T1000 (cell line): ENCODE measurements at regions not wholly inside any gene's neighbourhood (a gene's known extent, or its start where the extent isn't known, plus 50 kb on each side); places are given as distances from the start of the nearest gene placed in this dataset.

Experiments
- DNase-seq: peaks from one replicate; lab custom pipeline; 2025; ENCODE audit warnings: mixed read lengths; lab: John Stamatoyannopoulos, UW

- DNase-seq, result no peak
Observed at GRCh38 chr13:59119475-59119874, 1044.3 kb downstream of the DIAPH3 start.

DNA sequence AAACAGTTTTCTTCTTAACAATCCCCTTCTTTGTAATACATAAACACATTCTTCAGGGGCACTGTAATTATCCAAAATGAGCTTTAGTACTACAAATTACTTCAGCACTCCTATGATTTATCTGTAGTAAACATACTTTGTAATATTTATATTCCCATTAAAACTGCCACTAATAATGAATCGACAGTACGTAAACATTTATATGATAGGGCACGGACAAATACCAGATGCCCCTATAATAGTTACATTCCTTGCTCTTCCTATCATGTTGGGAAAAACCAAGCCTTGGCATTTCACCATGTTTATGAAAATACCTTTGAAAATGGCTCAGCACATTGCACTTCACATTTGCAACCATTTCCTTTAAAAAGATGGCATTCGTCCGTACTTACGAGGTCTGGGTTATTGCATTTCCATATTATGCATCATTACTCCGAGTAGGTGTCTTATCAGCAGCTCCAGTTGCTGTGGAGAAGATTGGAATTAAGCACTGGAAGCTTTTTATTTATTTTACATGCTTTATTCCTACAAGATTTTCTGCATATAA lies 1043.4 kb downstream of the DIAPH3 start:
- no peak for DNase-seq

DNA sequence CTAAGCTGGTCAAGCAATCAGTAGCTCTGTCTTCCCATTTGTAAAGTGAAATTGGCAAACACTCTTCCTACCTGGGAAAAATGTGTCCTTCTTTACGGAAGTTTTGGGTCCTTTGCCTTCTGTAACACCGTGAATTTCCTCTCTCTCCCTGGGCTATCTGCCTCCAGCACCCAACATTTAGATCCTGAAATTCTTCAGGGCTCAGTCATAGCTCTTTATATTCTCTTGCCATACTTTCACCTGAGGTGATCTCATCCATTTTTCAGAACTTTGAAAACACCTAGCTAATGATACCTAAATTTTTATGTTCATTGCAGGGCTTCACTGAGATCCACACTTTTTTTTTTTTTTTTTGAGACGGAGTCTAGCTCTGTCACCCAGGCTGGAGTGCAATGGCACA lies 1042.2 kb downstream of the DIAPH3 start:
- no peak for DNase-seq

GRCh38 chr13:59126474-59126873 lies 1037.3 kb downstream of the DIAPH3 start:
- no peak for DNase-seq

DNA sequence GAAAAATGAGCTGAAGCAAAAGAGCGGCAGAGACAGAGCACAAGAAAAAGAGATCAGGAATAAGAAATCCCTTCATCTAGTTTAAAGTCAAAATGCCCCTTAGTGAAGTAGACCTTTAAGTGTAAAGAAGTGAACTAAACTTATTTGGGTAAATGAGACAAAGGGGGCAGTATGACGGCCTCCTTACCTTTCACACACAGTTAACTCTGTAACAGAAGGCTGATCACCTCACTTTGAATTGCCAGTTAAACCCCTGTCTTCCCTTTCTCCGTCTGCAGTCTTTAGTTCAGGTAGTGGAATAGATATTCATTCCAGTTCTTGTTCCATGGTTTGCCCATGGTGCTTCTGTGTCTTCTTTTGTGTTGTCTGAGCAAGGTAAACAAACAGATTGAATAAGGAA lies 1029.8 kb downstream of the DIAPH3 start:
- no peak for DNase-seq

GRCh38 chr13:59144700-59145099 lies 1019.0 kb downstream of the DIAPH3 start:
- no peak for DNase-seq

DNA sequence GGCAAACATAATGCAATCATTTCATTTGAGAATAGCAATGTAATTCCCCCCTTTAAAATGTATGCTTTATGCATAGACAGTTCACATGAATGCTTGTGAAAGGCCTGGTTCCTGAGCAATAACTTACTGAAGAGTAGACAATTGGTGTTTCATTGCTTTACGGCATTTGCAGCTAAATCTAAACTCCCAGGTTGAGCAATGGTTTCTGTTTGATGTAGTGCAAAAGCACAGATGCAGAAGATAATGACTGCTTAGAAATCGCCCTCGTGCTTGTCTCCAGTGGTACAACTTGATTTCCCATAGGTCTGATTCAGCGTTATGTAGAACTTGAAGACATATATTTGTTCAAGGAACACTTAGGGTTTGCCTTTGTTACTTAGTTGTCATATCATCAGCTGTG lies 1018.3 kb downstream of the DIAPH3 start:
- no peak for DNase-seq

DNA sequence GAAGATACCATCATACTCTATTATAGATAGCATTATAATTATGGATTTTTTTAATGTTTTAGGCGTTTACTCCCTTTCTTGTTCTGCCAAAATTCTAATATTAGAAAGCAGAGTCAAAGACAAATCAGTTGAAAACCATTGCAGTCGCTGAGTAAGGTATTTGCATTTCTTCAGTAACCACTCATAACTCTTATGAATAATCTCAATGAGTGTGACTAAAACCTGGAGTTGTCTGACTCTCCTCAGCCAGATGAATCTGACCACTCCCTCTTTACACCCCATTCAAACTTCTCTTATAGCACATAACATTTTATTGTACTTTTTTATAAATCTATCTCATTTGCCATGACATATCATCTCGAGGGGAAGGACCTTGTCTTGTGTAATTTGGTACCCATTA lies 1006.5 kb downstream of the DIAPH3 start:
- DNase-seq, result no peak

DNA sequence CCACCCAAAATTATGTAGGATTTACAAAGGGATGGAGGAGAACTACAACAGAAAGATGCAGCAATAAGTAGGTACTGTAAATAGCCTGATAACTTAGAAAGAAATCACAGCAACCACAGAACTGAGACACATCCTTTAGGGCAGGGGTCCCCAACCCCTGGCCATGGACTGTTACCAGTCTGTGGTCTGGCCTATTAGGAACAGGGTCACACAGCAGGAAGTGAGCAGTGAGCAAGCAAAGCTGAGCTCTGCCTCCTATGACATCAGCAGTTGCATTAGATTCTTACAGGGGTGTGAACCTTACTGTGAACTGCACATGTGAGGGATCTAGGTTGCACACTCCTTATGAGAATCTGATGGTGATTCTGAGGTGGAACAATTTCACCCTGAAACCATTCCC lies 997.6 kb downstream of the DIAPH3 start:
- no peak for DNase-seq

GRCh38 chr13:59172076-59172475 lies 991.7 kb downstream of the DIAPH3 start:
- DNase-seq, result no peak

DNA sequence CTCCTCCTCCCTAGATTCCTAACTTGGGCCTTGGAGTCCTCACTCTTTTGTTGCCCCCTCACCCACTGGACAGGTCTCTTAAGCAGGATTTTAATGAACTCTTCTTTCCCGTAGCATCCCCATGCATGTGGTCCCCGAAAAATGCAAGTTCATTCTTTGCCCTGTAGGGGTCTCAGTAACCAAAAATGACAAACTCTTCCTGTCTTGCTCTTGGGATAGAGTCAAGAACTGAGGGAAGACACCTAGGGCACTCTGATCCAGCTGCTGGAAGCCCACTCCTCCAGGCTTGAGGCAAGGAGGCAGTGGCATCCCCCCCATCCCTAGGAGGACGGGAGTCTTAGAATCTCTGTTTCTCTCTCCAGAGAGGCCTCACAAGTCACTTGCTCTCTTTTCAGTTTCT lies 987.0 kb downstream of the DIAPH3 start:
- DNase-seq, result no peak

- DNase-seq, result no peak
Observed at GRCh38 chr13:59178344-59178743, 985.4 kb downstream of the DIAPH3 start.

GRCh38 chr13:59182241-59182640 lies 981.5 kb downstream of the DIAPH3 start:
- no peak for DNase-seq

GRCh38 chr13:59197397-59197796 lies 966.3 kb downstream of the DIAPH3 start:
- DNase-seq, result no peak

GRCh38 chr13:59201841-59202240 lies 961.9 kb downstream of the DIAPH3 start:
- no peak for DNase-seq

GRCh38 chr13:59203855-59204254 lies 959.9 kb downstream of the DIAPH3 start:
- DNase-seq, result no peak

GRCh38 chr13:59205501-59205900 lies 958.2 kb downstream of the DIAPH3 start:
- DNase-seq, result no peak

DNA sequence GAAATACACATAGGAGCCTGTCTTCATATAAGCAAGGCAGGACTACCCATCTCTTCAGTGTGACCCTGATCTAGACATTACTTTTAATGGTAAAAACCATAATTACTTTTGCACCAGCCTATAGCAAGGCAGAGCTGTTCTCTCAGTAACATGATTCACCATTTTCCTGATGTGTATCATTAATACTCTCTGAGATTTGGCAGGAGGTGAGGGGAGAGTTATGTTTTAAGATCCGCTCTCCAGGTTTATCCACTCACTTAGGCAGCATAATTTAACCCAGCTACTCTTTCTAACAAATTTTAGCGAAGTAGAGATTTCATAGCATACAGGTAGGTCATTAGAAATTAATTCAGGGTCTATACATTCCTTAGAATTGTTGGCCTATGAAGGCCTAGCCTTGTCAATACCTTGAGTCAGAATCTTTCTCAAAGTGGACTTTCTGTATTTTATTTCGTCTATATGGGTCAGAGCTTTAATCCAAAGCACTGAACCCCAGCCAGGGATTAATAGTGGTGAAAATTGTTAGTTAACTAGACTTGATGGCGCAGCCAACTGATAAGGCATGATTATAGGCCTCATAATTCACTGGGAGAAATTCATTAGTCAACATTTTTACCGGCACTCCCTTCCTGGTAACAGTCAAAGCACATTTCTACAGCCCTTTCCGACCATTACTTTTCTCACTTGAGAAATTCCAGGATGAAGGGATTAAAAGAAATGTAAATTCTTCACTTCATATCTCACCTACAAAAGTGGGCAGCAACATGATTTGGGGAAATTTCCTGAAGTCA lies 955.1 kb downstream of the DIAPH3 start:
- no peak for DNase-seq

DNA sequence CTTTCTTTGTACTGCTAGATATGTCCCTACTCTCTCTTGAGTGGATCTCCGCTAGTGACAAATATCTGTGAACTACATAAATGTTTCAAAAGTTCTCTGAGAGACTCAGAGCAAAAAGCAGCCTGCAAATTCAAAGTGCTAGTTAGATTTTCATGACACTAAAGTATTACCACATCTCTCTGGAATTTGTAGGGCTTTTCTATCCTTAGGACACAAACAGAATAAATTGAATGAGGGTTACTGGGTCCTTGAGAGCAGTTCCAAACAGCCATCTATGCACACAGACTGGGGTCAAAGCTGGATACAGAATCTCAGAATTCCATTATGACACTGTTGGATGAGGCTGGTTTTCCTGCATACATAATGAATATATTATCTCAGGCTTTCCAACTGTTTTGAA lies 953.2 kb downstream of the DIAPH3 start:
- DNase-seq, result no peak

DNA sequence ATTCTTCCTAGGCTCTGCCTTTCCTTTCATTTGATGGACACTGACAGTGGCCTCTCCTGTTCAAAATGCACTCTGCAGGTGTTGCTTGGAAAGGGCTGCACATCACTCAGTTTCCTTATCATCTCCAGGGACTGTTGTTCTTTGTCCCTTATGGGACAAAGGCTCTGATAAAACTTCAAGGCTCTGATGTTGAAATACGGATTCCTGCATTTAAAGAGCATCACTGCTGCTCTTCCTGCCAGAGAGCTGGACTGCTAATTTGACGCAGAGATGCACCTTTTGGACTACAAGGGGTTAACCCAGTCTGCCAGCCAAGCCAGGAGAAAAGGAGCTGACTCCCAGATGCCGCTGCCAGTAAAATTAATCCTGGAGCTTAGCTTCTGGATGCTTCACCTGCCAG lies 952.1 kb downstream of the DIAPH3 start:
- DNase-seq, result no peak

- DNase-seq, result no peak
Observed at GRCh38 chr13:59229401-59229800, 934.3 kb downstream of the DIAPH3 start.

DNA sequence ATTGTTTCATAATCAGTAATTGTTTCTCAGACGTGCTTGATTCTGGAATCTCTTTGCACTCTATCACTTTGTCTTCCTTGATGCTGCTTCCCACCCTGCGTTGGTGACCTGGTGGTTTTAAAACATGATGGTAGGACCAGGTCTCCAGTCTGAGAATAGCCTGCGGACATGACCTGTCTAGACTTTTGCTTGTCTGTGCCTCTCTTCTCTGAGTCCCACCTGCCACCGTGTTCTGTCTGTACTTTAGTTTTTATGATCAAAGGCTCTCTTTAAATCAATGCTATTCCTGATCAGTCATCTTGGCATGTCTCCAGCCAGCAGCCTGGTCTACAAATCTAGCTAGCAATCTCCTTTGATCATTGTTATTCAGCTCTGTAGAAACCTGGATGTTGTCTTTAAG lies 933.9 kb downstream of the DIAPH3 start:
- DNase-seq, result no peak

- DNase-seq, result no peak
Observed at GRCh38 chr13:59230484-59231264, 933.1 kb downstream of the DIAPH3 start.
